Endothelial cell (in vitro differentiated cells): ENCODE measurements at regions not wholly inside any gene's neighbourhood (a gene's known extent, or its start where the extent isn't known, plus 50 kb on each side); places are given as distances from the start of the nearest gene placed in this dataset.
"Not testable (repeated sequence)": the region's sequence is repeated elsewhere in the genome, so short reads cannot be mapped to it uniquely, and the experiment has no call there.

Experiments used
- DNase-seq: peaks from one replicate; pipeline ENCODE4 v3.0.0; 2021; ENCODE audit warnings: low spot score
- H3K27ac Mint-ChIP-seq: one replicate; pipeline ENCODE4 v1.8.0; 2021; ENCODE audit warnings: mixed read lengths, inconsistent platforms; ENCODE audit not compliant: unreplicated experiment
- H3K27me3 Mint-ChIP-seq: one replicate; pipeline ENCODE4 v1.8.0; 2021; ENCODE audit warnings: mild to moderate bottlenecking, moderate library complexity, mixed read lengths, inconsistent platforms; ENCODE audit not compliant: unreplicated experiment
- H3K36me3 Mint-ChIP-seq: one replicate; pipeline ENCODE4 v1.8.0; 2021; ENCODE audit warnings: mild to moderate bottlenecking, low read depth, mixed read lengths, inconsistent platforms; ENCODE audit not compliant: unreplicated experiment
- H3K4me1 Mint-ChIP-seq: one replicate; pipeline ENCODE4 v1.8.0; 2021; ENCODE audit warnings: mild to moderate bottlenecking, mixed read lengths, inconsistent platforms; ENCODE audit not compliant: unreplicated experiment
- H3K4me3 Mint-ChIP-seq: one replicate; pipeline ENCODE4 v1.8.0; 2021; ENCODE audit warnings: mild to moderate bottlenecking, mixed read lengths, inconsistent platforms; ENCODE audit not compliant: unreplicated experiment
- H3K9me3 Mint-ChIP-seq: one replicate; pipeline ENCODE4 v1.8.0; 2021; ENCODE audit warnings: mixed read lengths, inconsistent platforms; ENCODE audit not compliant: unreplicated experiment
- TF ChIP-seq, protein P1 (sequence below): fragments of 200-600 bp; sonication (generic); IDR thresholded peaks from one replicate; pipeline ENCODE4 v1.5.0; 2021; ENCODE audit warnings: antibody characterized with exemption; ENCODE audit not compliant: unreplicated experiment

DNA sequence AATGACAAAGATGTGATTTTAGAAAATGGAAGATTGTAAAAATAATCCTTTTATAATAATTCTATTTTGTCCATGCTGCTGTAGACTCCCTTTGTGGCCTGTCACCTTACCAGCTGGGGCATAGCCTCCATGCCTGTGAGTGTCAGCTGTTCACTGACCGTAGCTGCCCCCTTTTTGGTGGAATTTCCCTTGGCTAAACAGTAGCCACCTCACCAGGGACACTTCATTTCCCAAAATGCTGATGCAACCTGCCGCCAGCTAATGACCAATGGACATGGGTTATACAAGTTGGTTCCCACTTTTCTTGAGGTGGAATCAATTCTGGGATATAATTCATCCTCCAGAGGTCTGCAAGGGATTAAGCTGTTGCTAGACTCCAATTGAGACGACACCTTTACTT, 368.4 kb downstream of the PRDM5 start:
- H3K27me3 Mint-ChIP-seq, result peaks cover 1% of the 10 kb centered on the region
- TF ChIP-seq, protein P1, sequence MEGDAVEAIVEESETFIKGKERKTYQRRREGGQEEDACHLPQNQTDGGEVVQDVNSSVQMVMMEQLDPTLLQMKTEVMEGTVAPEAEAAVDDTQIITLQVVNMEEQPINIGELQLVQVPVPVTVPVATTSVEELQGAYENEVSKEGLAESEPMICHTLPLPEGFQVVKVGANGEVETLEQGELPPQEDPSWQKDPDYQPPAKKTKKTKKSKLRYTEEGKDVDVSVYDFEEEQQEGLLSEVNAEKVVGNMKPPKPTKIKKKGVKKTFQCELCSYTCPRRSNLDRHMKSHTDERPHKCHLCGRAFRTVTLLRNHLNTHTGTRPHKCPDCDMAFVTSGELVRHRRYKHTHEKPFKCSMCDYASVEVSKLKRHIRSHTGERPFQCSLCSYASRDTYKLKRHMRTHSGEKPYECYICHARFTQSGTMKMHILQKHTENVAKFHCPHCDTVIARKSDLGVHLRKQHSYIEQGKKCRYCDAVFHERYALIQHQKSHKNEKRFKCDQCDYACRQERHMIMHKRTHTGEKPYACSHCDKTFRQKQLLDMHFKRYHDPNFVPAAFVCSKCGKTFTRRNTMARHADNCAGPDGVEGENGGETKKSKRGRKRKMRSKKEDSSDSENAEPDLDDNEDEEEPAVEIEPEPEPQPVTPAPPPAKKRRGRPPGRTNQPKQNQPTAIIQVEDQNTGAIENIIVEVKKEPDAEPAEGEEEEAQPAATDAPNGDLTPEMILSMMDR, result no peak
- no peak for DNase-seq
- no peak overlapping the region for H3K27ac Mint-ChIP-seq
- H3K36me3 Mint-ChIP-seq, result no peaks in the 10 kb centered on the region
- H3K4me3 Mint-ChIP-seq, result no peak overlapping the region
- H3K4me1 Mint-ChIP-seq, result no peaks in the 10 kb centered on the region
- H3K9me3 Mint-ChIP-seq, result no peaks in the 10 kb centered on the region

DNA sequence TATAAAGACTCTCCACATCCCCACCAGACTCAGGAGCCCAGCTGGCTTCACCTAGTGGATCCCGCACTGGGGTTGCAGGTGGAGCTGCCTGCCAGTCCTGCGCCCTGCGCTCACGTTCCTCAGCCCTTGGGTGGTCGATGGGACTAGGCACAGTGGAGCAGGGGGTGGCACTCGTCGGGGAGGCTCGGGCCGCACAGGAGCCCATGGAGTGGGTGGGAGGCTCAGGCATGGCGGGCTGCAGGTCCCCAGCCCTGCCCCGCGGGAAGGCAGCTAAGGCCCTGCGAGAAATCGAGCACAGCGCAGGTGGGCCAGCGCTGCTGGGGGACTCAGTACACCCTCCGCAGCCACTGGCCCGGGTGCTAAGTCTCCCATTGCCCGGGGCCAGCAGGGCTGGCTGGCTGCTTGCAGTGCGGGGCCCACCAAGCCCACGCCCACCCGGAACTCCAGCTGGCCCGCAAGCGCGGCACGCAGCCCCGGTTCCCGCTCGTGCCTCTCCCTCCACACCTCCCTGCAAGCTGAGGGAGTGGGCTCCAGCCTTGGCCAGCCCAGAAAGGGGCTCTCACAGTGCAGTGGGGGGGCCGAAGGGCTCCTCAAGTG, 371.8 kb downstream of the PRDM5 start:
- not testable (repeated sequence) for H3K36me3 Mint-ChIP-seq, DNase-seq, H3K27me3 Mint-ChIP-seq, H3K4me1 Mint-ChIP-seq, H3K9me3 Mint-ChIP-seq, H3K4me3 Mint-ChIP-seq, H3K27ac Mint-ChIP-seq

DNA sequence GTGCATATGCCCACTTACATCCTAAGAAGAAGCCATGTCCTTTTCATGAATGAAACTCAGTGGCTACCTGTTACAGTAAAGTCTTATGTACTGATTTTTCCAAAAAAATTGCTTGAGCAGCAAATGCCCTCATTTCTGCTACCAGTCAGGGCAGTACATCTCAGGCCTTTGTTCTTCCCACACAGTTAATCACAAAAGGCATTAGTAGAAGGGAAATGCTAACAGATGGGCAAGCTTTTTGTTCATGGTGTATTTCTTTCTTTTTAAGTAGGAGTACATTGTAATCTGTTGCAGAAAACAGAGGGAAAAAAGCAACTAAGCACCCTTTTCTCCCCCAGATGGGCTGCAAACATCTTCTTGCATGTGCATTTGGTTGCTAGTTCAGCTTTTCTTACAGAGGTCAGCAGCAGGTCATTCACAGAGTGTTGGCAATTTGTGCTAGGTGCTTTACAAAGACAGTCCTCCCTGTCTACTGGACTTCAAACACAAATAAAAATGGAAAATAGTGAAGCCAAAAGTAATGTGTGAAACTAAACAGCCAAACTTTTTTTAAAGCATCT, 373.4 kb downstream of the PRDM5 start:
- no peaks in the 10 kb centered on the region for H3K4me1 Mint-ChIP-seq
- H3K27me3 Mint-ChIP-seq, result peaks cover 1% of the 10 kb centered on the region
- no peaks in the 10 kb centered on the region for H3K36me3 Mint-ChIP-seq
- DNase-seq, result no peak
- TF ChIP-seq, protein P1, result no peak
- H3K4me3 Mint-ChIP-seq, result no peak overlapping the region
- H3K27ac Mint-ChIP-seq, result no peak overlapping the region
- no peaks in the 10 kb centered on the region for H3K9me3 Mint-ChIP-seq

DNA sequence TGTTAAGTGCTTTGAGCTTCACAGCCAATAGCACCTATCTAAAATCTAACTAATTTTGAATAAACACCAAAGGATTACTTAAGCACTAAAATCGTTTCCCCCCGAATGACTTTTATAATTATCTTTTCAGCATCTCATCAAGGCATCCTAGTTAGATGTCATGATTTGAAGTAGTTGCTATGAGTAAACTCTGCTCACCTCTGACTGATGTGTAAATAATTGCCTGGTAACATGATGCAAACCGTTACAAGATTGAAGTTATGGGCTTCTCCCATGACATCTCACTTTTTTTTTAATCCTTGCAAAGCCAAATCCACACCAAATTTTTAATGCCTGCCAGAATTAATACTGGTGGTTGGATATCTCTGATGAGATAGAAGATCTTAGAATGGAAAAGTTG, 377.1 kb downstream of the PRDM5 start:
- TF ChIP-seq, protein P1, result no peak
- no peak overlapping the region for H3K27ac Mint-ChIP-seq
- H3K27me3 Mint-ChIP-seq, result no peaks in the 10 kb centered on the region
- no peak overlapping the region for H3K4me3 Mint-ChIP-seq
- no peaks in the 10 kb centered on the region for H3K4me1 Mint-ChIP-seq
- H3K9me3 Mint-ChIP-seq, result no peaks in the 10 kb centered on the region
- no peaks in the 10 kb centered on the region for H3K36me3 Mint-ChIP-seq
- no peak for DNase-seq

DNA sequence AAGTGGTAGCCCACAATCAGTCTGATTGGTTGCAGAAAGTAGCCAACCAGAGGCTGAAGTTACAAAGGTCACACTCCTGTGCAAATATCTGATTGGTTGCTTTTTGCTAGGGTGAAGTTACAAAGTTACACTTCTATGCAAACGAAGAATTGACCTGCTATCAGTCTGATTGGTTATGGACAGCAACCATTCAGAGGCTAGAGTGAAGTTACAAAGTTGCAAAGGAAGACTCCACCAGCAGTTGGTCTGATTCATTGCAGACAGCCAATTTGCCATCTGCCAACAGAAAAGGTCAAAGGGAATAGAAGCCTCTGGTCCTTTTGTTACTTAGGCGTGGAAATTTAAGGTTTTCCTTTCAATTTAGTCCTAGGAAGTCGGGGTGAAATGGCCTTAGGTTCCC, 377.7 kb downstream of the PRDM5 start:
- H3K27ac Mint-ChIP-seq, result no peak overlapping the region
- no peak overlapping the region for H3K4me3 Mint-ChIP-seq
- TF ChIP-seq, protein P1, result no peak
- H3K36me3 Mint-ChIP-seq, result no peaks in the 10 kb centered on the region
- no peaks in the 10 kb centered on the region for H3K4me1 Mint-ChIP-seq
- no peaks in the 10 kb centered on the region for H3K9me3 Mint-ChIP-seq
- no peaks in the 10 kb centered on the region for H3K27me3 Mint-ChIP-seq
- DNase-seq, result no peak
